Left ventricle myocardium inferior (tissue), 1 donor: ENCODE measurements at regions not wholly inside any gene's neighbourhood (a gene's known extent, or its start where the extent isn't known, plus 50 kb on each side); places are given as distances from the start of the nearest gene placed in this dataset.

ENCODE experiments used
- DNase-seq: peaks from one replicate; pipeline ENCODE4 v3.0.0-alpha.2; 2020
- H3K27ac ChIP-seq: fragments of 200-600 bp; replicated peaks from 2 replicates; pipeline ENCODE4 v1.8.0; 2021
- H3K27me3 ChIP-seq: fragments of 200-600 bp; 2 replicates; pipeline ENCODE4 v1.8.0; 2021; ENCODE audit warnings: low read depth
- H3K36me3 ChIP-seq: fragments of 200-600 bp; 2 replicates; pipeline ENCODE4 v1.8.0; 2021
- H3K4me1 ChIP-seq: fragments of 200-600 bp; 2 replicates; pipeline ENCODE4 v1.8.0; 2021
- H3K4me3 ChIP-seq: fragments of 200-600 bp; 2 replicates; pipeline ENCODE4 v1.8.0; 2021; ENCODE audit warnings: mild to moderate bottlenecking, moderate library complexity
- H3K9me3 ChIP-seq: fragments of 200-600 bp; replicated peaks from 2 replicates; pipeline ENCODE4 v1.8.0; 2021
- intact Hi-C: fragments of 100-400 bp; cut with micrococcal nuclease; formaldehyde crosslinking; loops from one replicate; pipeline ENCODE4 v1.11.0; 2022
- TF ChIP-seq, protein P1 (sequence below): fragments of 200-600 bp; IDR thresholded peaks from 2 replicates; pipeline ENCODE4 v1.8.0; 2021; ENCODE audit warnings: antibody characterized with exemption, mild to moderate bottlenecking, borderline replicate concordance
- donor health status: DM: no; HTN: yes; CAD: no; lungs with severe emphysema.

DNA sequence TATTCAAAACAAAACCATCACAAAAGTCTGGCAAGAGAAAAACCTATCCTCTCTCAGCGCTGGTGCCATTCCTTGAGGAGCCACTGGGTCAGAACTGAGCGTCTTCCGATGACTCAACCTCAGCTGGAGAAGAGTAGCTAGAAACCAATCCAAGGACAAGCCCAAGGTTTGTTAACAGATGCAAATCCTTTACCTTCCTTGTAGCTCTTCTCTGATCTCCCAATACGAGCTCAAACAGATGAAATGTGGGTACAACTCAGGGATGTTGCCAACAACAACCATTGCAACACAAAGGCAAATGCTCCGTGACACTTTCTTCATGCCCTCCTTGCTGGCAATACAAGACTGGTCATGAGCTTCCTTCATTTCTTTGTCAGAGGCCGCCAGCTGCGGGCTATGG lies 337.1 kb downstream of the SIPA1L2 start:
- no peak overlapping the region for H3K27ac ChIP-seq
- no peaks in the 10 kb centered on the region for H3K36me3 ChIP-seq
- no peak overlapping the region for H3K4me3 ChIP-seq
- intact Hi-C loops, result no loop called here
- no peak for DNase-seq
- no peaks in the 10 kb centered on the region for H3K27me3 ChIP-seq
- peaks cover 20% of the 10 kb centered on the region for H3K4me1 ChIP-seq
- H3K9me3 ChIP-seq, result no peaks in the 10 kb centered on the region
- TF ChIP-seq, protein P1, sequence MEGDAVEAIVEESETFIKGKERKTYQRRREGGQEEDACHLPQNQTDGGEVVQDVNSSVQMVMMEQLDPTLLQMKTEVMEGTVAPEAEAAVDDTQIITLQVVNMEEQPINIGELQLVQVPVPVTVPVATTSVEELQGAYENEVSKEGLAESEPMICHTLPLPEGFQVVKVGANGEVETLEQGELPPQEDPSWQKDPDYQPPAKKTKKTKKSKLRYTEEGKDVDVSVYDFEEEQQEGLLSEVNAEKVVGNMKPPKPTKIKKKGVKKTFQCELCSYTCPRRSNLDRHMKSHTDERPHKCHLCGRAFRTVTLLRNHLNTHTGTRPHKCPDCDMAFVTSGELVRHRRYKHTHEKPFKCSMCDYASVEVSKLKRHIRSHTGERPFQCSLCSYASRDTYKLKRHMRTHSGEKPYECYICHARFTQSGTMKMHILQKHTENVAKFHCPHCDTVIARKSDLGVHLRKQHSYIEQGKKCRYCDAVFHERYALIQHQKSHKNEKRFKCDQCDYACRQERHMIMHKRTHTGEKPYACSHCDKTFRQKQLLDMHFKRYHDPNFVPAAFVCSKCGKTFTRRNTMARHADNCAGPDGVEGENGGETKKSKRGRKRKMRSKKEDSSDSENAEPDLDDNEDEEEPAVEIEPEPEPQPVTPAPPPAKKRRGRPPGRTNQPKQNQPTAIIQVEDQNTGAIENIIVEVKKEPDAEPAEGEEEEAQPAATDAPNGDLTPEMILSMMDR, result no peak

DNA sequence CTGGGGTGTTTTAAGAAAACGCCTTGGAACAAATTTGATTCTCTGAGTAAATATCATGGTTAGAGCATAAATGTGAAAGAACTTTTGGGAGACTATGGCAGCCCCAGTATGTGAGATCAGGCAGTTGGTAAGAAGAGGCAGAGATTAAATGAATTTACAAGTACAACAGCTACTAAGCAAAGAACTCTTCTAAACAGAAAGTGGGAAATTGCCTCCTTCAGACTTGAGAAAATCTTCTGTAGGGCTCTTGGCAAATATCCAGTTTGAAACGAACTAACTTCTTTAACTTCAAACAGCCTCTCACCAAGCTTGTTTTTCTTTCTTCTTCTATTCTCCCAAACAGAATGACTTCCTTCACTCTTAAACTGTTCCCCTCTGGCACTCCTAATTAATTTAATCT lies 337.7 kb downstream of the SIPA1L2 start:
- H3K9me3 ChIP-seq, result no peaks in the 10 kb centered on the region
- no peak for DNase-seq
- intact Hi-C loops, result no loop called here
- TF ChIP-seq, protein P1, result no peak
- no peaks in the 10 kb centered on the region for H3K27me3 ChIP-seq
- peaks cover 23% of the 10 kb centered on the region for H3K4me1 ChIP-seq
- peak overlapping the region; percentile 46 for H3K27ac ChIP-seq
- no peak overlapping the region for H3K4me3 ChIP-seq
- no peaks in the 10 kb centered on the region for H3K36me3 ChIP-seq

GRCh38 chr1:232291681-232292080 lies 338.3 kb downstream of the SIPA1L2 start:
- TF ChIP-seq, protein P1, result no peak
- H3K27me3 ChIP-seq, result no peaks in the 10 kb centered on the region
- DNase-seq, result no peak
- H3K4me3 ChIP-seq, result no peak overlapping the region
- peak overlapping the region; percentile 46 for H3K27ac ChIP-seq
- no peaks in the 10 kb centered on the region for H3K9me3 ChIP-seq
- intact Hi-C loops, result no loop called here
- H3K36me3 ChIP-seq, result no peaks in the 10 kb centered on the region
- H3K4me1 ChIP-seq, result peaks cover 23% of the 10 kb centered on the region

- no peak overlapping the region for H3K4me3 ChIP-seq
- H3K36me3 ChIP-seq, result no peaks in the 10 kb centered on the region
- peak overlapping the region; percentile 35 for H3K27ac ChIP-seq
- TF ChIP-seq, protein P1, result no peak
- H3K4me1 ChIP-seq, result peaks cover 23% of the 10 kb centered on the region
- peak; percentile 17 for DNase-seq
- H3K27me3 ChIP-seq, result no peaks in the 10 kb centered on the region
- intact Hi-C loops, result no loop called here
- H3K9me3 ChIP-seq, result no peaks in the 10 kb centered on the region
Measured at GRCh38 chr1:232291261-232291660, 338.7 kb downstream of the SIPA1L2 start.

DNA sequence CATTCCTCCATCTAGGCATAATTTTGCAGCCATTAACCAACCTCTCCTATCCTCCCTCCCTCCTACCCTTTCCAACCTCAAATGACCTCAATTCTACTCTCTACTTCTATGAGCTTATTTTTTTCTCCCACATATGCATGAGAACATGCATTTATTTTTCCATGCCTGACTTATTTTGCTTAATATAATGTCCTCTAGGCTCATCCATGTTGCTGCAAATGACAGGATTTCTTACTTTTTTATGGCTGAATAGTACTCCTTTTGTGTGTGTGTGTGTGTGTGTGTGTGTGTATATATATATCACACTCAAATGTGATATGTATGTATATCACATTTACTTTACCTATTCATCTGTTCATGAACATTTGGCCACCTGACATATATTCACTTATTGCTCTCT lies 339.4 kb downstream of the SIPA1L2 start:
- Histone ChIP-seq H3K36me3 (no peaks in the 10 kb centered on the region), H3K27me3 (no peaks in the 10 kb centered on the region), H3K4me1 (peaks cover 23% of the 10 kb centered on the region), H3K9me3 (no peaks in the 10 kb centered on the region), H3K27ac (no peak overlapping the region), H3K4me3 (no peak overlapping the region)
- TF ChIP-seq, protein P1, result no peak
- intact Hi-C loops, result no loop called here
- no peak for DNase-seq
